Left lobe of liver (tissue), 2 donors: ENCODE measurements at regions not wholly inside any gene's neighbourhood (a gene's known extent, or its start where the extent isn't known, plus 50 kb on each side); places are given as distances from the start of the nearest gene placed in this dataset.

Experiments
- ATAC-seq: fragments of 200-7000 bp; cut with Tn5 transposase; one replicate; pipeline ENCODE4 v1.9.1; 2020; ENCODE audit warnings: mild to moderate bottlenecking, moderate library complexity
- DNase-seq: peaks from one replicate; pipeline ENCODE4 v3.0.0-alpha.2; 2020; ENCODE audit warnings: low spot score
- donor health status: DM: no; HTN: no; CAD: no; lungs with moderate emphysema.
- donor health status: DM: no; HTN: yes; CAD: no.

DNA sequence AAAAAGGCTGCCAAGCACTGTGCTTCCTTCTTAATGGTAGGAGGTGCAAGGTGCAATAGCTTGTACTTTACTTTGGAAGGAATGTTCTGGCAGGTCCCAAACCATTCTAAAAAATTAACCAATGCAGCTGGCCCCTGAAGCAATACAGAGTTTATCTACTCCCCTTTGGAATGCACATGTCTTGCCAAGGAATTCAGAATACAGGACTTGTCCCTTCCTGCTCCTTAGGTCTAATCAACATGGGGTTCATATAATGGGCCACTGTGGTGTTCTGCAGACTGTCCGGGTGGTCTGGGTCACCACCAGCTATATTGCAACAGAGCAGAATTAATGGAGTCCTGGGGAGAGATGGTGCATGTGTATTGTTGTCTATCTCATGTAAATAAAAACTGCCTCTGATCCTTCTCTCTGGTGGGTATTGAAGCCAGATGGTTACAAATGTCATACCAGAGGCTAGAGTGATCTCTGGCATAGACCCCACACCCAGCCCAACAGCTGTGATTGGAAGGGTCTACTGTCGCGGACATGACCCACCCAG is 112.8 kb downstream of the RIPK4 start:
- DNase-seq (no peak), ATAC-seq (peak; percentile 60)

DNA sequence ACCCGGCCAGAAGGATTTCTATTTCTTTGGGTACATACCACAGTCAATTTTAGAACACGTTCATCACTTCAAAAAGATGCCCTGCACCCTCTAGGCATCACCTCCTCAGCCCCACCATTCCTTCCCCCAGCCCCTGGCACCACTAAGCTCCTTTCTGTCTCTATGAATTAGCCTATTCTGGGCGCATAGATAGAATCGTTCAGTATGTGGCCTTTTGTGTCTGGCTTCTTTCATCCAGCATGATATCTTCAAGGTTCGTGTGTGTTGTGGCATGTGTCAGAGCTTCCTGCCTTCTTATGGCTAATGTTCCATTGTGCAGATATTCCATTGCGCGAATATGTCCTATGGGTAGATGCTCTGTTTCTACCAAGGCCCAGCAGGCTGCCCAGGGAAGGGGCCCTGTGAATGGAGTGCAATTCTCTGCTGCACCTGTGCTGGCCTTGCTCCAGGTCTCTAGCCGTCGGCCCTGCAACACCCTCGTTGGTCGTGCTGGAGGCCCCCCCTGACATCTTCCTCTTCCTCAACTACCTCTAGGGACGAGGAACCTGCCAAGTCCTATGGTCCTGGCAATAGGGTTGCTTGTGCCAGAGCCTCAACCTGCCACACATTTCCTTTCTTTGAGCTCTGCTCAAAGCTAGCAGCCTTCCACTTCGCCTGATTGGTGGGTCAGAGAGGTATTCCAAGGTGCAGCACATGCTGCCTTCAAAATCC is 113.5 kb downstream of the RIPK4 start:
- ATAC-seq, result no peak

DNA sequence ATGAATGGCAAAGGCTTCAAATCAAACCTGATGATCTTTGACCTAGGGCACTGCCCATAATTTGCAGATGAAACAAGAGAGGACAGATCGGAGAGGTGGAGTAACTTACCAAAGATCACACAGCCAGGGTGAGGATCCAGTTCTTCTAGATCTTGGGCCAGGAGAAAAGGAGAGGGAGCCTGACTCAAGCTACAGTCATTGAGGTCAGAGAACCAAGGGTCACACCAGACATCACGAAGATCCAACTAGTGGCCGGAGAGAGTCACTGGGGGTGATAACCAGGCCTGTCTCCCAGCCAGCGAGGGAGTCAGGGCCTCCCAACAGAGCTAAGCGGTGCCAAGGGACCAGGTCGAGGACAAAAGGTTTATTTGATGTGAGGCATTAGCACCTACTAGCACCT is 115.0 kb downstream of the RIPK4 start:
- no peak for DNase-seq
- no peak for ATAC-seq

More for the DNA sequence above, 113.5 kb downstream of the RIPK4 start:
- no peak for DNase-seq

DNA sequence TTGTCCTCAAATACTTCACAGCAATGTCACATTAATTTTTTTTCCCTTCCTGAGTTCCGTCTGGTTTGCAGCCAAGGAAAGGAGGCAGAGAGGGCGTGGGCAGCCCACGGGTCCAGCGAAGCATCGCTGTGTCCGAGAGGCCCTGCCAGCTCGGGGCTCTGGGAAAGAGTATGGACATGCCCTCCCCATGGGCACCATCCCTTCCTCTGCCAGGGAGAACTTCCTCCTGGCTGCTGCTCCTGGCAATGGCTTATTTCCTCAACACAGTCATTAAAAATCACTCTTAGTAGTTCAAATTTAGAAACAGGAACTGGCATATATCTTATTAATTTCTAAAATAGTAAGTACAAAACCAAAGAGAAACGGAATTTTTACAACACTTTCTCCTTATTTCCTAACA is 115.4 kb downstream of the RIPK4 start:
- DNase-seq (no peak), ATAC-seq (no peak)

DNA sequence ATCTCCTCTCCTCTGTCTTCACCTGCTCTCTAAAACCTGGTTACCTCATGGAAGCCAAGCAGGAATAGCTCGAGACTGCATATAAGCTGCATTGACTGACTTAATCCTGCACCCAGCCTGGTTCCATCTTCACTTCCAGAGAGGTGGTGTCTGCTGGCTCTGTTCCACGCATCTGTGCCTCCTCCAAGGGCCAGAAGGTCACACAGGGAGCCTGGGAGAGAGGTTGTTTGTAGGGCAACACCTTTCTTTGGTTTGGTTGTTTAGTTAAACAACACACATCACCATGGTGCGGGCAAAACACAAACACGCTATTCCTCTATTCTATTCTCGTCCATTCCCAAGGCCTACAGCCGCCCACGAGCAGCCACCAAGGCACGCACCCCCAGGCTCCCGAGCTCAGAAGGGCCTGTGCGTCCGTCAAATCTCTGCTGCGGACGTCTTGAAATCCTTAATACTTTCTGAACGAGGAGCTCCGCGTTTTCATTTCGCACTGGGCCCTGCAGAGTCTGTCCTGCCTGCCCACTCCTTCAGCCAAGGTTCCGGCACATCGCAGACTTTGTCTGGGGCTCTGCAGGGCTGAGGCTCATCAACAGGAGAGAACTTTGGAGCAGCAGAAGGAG is 116.2 kb downstream of the RIPK4 start:
- DNase-seq (no peak), ATAC-seq (no peak)

DNA sequence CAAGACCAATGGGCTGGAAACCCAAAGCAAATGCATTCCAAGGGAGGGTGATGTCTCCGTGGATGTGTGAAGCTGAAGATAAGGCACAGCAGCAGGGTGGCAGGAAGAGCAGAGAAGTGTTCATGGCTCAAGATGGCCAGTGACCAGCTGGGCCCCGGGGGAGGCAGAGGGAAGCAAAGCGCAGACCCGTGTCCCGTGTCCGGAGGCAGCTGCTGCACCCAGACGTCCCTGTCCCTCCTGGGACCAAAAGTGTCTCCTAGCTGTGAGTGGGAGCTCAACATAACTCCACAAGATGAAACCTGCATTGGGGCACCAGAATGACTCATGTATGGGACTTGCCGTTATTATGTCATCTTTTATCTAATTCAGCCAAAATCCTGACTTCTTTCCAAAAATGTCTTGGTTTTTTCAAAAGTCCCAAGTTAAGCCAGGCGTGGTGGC is 118.2 kb downstream of the RIPK4 start:
- ATAC-seq, result no peak
- no peak for DNase-seq

DNA sequence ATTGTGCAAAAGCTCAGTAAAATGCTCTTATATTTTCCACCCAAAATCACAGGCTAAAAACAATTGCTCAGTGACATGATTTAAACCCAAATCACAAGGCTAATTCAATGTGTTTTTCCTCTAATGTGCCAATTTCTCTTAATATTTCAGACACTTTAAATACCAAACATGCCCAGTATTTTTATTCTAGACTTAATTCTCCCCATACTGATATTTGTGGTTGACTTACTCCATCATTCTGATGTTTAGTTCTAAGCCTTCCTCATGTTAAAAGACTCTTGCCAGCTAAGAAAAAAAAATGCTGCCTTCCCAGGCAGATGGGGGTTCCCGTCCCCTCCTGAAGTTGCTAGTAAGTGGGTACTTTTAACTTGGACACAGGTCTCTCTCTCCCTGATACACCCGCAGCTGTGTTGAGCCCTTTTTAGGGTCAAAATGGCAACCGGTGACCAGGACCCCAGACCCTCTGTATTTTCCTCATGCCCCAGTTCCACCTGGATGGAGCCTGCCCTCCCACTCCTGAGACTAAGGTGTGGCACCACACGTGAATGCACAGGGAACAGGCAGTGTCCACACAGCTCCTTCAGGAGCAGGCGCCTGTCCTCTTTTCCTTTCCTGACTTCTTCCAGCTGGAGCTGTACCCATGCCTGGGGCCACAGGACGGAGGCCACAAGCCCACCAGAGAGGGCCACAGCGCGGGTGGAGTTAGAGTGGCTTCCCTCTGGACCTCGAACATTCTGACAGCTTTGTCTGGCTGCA is 118.9 kb downstream of the RIPK4 start:
- DNase-seq (no peak), ATAC-seq (no peak)

DNA sequence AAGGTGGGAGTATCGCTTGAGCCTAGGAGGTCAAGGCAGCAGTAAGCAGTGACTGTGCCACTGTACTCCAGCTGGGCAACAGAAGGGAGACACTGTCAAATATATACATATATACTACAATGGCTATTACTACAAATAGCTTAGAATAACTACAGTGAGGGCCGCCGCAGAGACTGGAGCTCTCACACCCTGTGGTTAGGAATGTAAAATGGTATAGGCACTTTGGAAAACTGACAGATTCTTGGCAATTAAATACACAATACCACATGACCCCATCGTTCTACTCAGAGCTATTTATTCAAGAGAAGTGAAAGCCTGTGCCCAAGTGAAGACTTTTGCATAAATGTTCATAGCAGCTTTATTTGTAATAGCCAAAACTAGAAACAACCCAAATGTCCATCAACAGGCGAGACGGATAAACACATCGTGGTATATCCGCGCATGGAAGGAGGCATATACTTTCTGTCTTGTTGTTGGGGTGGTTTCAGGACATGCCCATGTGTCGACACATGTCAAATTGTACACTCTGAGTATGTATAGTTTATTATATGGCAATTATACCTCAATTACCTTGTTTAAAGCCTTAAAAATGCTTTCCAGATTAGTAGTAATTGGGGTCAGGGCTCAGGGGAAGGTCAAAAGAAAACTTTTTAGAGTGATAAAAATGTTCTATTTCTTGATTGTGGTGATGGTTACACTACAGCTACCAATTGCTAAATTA is 123.4 kb downstream of the RIPK4 start:
- DNase-seq (no peak), ATAC-seq (no peak)

DNA sequence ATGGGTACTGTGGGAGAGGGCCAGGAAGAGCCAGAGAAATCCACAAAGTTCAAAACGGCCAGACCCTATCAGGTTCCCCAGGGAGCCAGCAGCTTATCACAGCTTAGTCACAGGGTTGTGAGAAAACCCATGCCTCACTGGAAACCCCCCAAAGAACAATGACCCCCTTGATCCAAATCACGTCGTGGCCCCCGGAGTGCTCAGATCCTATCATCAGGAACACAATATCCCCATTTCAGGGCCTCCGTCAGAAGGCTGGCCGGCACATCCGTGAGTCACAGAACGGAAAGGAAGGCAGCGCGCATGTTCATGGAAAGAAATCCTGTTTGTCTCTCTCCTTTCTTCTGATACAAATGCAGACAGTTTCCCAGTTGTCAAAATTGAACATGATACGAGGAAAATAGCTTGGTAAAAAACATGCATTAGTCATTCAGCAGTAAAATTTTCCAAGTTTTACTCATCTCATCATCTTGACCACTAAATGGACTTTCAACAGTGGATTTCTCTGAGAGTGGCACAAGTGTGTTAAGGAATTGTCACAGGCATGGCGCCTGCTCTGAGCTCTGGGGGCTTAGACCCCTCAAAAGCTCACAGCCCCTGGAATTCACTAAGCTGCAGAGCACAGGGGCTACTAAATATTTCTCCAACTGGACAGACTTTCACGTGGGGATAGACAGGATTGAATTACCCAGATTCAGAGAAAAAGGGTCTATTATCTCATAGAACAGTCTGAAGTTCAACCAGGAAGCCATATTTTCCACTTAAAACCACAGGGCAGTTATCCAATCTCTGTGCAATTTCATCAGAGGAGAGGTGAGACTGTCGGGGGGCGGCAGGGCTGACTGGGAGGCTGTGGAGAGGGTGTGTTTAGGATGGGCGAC is 124.8 kb downstream of the RIPK4 start:
- ATAC-seq, result no peak
- DNase-seq, result no peak

DNA sequence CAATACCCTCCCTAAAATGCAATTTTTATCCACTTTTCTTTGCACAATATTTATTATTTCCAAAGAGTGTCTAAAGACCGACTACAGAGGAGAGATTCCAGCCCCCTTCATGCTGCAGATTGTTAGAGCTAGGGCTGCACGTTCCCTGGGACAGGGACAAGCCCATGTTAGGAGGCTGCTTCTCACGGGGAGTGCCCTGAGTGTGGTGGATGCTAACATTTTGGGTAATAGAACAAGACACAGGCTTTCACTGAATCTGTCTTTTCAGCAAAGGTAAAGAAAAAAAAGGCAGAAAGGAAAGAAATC is 125.4 kb downstream of the RIPK4 start:
- no peak for DNase-seq
- no peak for ATAC-seq

DNA sequence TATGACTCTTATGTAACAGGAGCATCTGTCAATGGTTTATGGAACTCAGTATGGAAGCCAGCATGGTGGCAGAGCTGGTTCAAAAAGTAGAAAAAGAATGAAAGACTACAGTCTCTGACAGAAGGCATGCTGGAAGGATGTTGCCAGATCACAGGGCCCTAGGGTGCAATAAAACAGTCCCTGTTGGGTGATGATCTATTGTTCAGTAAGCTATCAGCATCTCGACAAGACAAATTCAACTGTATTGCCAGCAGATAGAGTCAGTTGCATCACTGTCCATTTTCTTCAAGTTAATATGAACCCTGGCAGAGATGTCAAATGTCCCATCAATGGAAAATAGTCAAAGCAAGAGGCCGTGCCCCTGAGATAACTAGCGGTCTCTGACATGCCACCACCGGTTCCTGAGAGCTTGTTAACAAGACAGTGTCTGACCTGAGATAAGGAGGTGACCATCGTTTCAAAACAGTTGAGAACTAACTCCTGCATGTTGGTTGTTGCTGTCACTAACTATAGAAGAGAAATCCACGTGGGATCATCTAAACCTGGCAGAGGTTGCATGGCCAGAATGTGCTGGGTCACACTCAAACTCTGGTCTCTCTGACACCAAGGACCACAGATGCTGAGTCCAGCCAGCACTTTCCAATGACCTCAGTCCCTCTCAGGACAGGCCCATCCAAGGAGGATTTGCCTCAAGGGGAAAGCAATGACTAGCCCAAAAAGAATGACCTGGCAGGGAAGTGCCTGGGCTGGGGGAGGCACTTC is 125.9 kb downstream of the RIPK4 start:
- DNase-seq, result no peak
- no peak for ATAC-seq

DNA sequence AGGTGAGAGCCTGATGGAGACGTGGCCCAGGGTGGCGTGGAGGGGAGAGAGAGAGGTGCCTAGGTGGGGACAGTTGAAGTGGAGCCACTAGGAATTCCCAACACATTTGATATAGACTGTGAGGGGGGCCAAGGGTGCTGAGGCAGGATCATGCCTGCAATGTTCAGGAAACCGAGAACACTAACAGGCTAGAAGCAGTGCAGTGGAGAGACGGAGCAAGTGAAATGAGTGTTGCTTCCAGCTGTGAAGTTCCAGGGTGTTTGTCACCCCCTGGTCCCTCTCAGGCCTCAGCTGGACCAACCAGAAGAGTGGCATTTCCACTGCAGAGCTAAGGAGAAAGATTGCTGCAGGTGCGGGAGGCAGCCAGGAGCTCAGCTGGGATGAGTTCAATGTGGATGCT is 127.1 kb downstream of the RIPK4 start:
- ATAC-seq (no peak), DNase-seq (no peak)

DNA sequence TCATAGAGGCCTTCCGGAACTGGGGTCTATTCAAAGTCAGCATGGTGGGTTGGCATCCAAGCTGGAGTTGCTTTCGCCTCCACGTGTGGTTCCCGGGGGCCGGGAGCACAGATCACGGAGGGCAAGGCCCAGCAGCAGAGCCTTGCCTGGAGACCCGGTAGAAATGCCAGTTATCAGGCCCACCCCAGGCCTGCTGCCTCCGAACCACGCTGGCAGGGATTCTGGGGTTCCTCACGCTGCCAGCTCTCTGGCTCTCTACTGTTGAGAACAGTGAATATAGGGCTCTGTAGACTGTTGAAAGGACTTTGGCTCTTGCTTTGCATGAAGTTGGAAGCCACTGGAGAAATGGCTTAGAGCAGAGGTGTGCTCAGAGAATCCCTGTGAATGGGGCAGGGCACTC is 127.5 kb downstream of the RIPK4 start:
- no peak for ATAC-seq
- no peak for DNase-seq

DNA sequence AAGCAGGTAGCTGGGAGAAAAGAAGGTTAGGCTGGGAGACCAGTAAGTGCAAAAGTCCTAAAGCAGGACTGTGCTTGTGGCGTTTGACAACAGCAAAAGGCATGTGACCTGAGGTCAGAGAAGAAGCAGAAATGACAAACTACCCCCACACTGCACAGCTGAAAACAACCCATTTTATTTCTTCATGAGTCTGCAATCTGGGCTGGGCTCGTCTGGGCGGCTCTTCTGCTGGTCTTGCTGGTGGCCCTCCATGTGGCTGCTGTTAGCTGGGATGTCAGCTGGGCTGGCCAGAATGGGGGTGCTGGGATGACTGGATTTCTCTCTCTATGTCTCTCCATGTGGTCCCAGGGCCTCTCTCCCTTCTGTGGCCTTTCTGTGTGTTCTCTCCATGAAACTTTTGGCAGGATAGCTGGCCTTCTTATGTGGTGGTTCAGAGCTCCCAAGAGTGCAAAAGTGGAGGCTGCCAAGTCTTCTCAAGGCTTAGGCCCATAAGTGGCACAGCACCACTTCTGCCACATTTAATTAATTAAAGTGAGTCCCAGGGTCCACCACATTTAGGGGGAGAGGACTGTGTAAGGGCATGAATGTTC is 128.6 kb downstream of the RIPK4 start:
- DNase-seq (no peak), ATAC-seq (no peak)

DNA sequence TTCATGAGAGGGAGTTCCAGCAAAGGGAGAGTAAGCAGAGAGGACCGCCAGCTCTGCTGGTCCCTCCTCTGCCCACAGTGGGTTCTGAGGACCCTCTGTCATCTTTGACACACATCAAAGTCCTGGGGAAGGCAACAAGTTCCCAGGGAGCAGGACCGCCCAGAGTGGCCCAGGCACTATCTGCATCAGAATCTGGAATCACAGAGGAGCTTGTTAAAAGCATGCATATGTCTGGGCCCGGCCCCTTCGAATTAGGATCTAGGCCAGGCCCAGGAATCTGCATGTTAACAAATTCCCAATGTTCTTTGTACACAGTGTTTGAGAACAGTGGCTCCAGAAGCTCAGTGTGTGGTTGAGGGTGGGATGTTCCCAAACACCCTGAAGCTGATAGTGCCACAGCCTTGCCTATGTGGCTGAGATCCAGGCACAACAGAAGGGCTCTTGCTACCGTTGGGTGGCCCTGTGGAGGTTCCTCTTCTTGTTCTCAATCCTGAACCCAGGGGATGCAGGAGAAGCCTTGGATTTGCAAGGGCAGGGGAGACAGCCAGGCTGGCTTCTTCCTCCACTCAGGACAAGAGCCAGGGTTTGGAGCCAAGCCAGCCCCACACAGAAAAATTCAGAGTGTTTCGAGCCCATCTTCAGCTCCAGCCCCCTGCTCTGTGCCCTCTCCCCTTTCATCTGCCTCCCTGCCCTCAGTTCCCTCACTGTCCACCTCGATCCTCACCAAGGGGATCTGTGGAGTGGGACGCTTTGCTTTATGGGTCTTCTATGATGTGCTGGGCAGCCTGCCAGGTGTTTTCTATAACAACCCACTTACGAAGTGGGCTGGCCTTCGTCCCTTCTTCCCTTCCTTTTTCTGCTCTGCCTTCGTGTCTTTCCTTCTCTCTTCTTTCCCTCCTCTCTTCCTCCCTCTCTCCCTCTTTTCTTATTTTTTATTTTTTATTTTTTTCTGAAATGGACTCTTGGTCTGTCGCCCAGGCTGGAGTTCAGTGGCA is 129.0 kb upstream of the TMPRSS2 start:
- ATAC-seq (no peak), DNase-seq (no peak)

DNA sequence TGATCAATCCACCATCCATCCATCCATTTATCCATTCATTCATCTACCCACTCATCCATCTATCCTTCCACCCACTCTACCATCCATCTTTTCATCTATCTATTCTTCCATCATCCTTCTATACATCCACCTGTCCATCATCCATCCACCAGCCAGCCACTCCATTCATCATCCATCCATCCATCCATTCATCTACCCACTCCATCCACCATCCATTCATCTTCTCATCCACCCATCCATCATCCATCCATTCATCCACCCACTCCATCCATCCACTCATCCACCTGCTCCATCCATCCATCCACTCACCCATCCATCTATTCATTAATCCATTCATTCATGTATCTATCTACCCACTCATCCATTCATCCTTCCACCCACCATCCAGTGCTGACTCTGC is 127.9 kb upstream of the TMPRSS2 start:
- DNase-seq (no peak), ATAC-seq (no peak)

DNA sequence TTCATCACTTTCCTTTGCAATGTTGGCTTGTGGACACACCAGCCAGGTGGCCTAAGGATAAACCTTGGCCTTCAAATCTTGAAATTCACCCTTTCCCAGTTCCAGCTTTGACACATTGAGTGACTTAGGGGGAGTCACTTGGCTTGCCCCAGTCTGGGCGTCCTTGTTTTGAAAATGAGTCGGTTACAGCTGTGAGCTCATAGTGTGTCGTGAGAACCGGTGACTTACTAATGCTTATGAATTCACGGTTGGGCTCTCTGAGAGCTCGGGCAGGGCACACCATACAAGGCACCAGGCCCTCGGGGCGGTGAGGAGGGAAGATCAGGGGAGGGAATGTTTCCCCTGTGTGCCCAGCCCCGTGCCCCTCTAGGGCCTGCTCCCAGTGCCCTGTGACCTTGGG is 126.9 kb upstream of the TMPRSS2 start:
- DNase-seq (no peak), ATAC-seq (no peak)

DNA sequence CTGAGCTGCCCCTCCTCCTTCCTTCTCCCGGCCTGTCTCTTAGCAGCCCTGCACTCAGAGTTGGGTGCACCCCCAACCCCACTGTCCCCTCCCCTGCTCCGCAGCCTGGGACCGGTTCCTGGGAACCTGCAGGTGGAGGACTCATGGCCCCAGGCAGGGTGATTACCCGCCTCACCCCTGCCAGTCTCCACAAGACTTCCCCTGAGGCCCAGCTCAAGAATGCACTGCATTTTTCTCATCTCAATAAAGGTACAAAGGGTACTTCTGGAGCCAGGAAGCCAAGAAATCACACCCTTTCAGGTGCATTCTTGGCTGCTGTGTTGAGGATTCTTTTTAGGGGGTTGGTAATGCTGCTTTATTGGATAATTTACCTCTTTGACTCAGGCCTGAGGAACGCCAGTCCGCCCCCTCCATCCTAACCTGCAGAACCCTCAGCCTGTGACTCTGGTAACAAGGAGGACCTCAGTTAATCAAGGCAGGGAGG is 126.3 kb upstream of the TMPRSS2 start:
- no peak for ATAC-seq
- DNase-seq, result no peak
